BJ (cell line): ENCODE measurements at regions not wholly inside any gene's neighbourhood (a gene's known extent, or its start where the extent isn't known, plus 50 kb on each side); places are given as distances from the start of the nearest gene placed in this dataset.

Experiments used
- CTCF ChIA-PET: fragments of 350-600 bp; formaldehyde crosslinking; extraction: SDS; loops from one replicate; lab custom pipeline; 2021; ENCODE audit warnings: antibody characterized with exemption, inconsistent platforms; lab: Yijun Ruan, JAX
- POLR2A ChIA-PET: fragments of 300-600 bp; sonication (Branson Sonifier 250); formaldehyde crosslinking; extraction: SDS; loops from one replicate; lab custom pipeline; 2021; ENCODE audit warnings: antibody characterized with exemption; lab: Charles Lee
- DNase-seq: peaks from one replicate; pipeline ENCODE4 v3.0.0-alpha.2; 2011; ENCODE audit warnings: low read depth
- H3K27me3 ChIP-seq: 2 replicates; pipeline ENCODE4 v1.6.0; 2011; ENCODE audit warnings: low read length; ENCODE audit not compliant: control insufficient read depth, insufficient read depth
- H3K36me3 ChIP-seq: 2 replicates; pipeline ENCODE4 v1.5.1; 2011; ENCODE audit warnings: low read length; ENCODE audit not compliant: control insufficient read depth, insufficient read depth
- H3K4me3 ChIP-seq: 2 replicates; pipeline ENCODE4 v1.5.1; 2011; ENCODE audit warnings: low read depth, mild to moderate bottlenecking, control low read depth, low read length
- TF ChIP-seq, protein P1 (sequence below): IDR thresholded peaks from 2 replicates; pipeline ENCODE4 v1.5.1; 2011; ENCODE audit warnings: low read depth, mild to moderate bottlenecking, control low read depth, inconsistent platforms, low read length, moderate library complexity; ENCODE audit not compliant: insufficient read depth

DNA sequence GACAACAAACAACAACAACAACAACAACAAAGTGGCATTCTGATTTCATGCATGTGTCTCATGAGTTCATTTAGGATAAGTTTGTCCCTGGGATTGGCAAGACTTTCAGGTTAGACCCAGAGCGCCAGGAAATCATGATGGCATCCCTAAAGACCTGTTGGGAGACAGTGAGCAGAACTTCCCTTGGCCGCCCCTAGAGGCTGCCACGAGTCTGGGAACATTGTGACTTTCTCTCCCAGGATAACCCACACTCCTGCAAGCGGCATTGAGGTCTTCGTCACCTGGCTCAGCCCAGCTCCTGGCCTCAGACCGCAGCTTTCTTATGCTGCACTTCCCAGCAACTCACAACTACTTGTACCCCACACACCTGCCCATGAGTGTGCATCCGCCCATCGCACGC is 80.5 kb upstream of the RNF32 start:
- Histone ChIP-seq H3K27me3 (no peaks in the 10 kb centered on the region), H3K36me3 (no peaks in the 10 kb centered on the region), H3K4me3 (no peak overlapping the region)
- TF ChIP-seq, protein P1, sequence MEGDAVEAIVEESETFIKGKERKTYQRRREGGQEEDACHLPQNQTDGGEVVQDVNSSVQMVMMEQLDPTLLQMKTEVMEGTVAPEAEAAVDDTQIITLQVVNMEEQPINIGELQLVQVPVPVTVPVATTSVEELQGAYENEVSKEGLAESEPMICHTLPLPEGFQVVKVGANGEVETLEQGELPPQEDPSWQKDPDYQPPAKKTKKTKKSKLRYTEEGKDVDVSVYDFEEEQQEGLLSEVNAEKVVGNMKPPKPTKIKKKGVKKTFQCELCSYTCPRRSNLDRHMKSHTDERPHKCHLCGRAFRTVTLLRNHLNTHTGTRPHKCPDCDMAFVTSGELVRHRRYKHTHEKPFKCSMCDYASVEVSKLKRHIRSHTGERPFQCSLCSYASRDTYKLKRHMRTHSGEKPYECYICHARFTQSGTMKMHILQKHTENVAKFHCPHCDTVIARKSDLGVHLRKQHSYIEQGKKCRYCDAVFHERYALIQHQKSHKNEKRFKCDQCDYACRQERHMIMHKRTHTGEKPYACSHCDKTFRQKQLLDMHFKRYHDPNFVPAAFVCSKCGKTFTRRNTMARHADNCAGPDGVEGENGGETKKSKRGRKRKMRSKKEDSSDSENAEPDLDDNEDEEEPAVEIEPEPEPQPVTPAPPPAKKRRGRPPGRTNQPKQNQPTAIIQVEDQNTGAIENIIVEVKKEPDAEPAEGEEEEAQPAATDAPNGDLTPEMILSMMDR, result no peak
- ChIA-PET CTCF (no interaction called here), POLR2A (no interaction called here)
- no peak for DNase-seq

DNA sequence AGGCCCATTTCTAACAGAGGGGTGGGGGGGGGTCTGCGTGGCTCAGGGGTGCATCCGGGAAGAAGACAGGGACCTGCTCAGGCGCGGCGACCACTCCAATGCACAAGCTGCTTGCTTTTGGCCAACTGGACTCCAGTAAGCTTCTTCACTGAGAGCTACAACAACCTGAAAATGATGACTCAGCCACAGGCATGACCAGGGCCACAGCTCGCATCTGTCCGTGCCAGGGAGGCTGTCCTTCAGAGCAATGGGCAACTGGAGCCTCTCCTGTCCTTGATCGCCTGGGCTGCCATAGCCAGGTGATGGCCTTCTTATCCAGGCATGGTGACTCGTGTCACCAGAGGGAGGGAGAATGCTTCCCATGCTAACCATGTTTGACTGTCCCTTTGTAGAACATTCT is 81.6 kb upstream of the RNF32 start:
- TF ChIP-seq, protein P1, result no peak
- no peaks in the 10 kb centered on the region for H3K36me3 ChIP-seq
- no peak for DNase-seq
- H3K27me3 ChIP-seq, result no peaks in the 10 kb centered on the region
- CTCF ChIA-PET, result no interaction called here
- H3K4me3 ChIP-seq, result no peak overlapping the region
- POLR2A ChIA-PET, result no interaction called here

DNA sequence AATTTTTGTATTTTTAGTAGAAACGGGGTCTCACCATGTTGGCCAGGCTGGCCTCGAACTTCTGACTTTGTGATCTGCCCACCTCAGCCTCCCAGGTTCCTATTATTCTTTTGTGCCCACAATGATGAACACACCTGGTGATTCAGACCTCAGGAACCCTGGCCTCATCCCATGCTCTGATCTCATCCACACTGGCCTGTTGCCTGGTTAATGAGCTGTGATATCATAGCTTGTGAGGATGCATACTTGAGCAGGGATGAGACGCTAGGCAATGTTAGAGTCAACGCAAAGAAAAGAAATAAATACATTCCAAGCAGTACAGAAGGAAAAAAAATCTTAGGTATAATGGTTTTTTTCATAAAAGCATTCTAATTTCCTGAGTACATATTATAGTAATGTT is 82.4 kb upstream of the RNF32 start:
- H3K27me3 ChIP-seq, result no peaks in the 10 kb centered on the region
- no peak overlapping the region for H3K4me3 ChIP-seq
- no peak for DNase-seq
- ChIA-PET POLR2A (no interaction called here), CTCF (no interaction called here)
- TF ChIP-seq, protein P1, result no peak
- no peaks in the 10 kb centered on the region for H3K36me3 ChIP-seq

DNA sequence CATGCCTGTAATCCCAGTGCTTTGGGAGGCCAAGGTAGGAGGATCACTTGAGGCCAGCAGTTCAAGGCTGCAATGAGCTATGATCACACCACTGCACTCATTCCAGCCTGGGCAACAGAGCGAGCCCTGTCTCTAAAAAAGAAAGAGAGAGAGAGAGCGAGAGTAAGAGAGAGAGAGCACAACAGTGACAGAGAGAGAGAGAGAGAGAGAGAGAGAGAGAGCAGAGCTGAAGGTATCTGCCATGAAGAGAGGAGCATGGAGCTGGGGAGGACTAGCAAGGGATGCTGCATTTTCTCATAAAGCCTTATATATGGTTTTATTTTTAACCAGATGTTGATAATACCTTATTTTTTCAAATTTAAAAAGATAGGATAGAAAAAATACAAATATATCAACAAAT is 84.5 kb upstream of the RNF32 start:
- DNase-seq, result no peak
- ChIA-PET POLR2A (no interaction called here), CTCF (interaction anchor here (0.7 kb wide), 1 partner anchor 1333 kb away, joined by 4 read pairs; no protein-coding TSS in a partner anchor)
- TF ChIP-seq, protein P1, result no peak
- Histone ChIP-seq H3K36me3 (no peaks in the 10 kb centered on the region), H3K27me3 (no peaks in the 10 kb centered on the region), H3K4me3 (no peak overlapping the region)

DNA sequence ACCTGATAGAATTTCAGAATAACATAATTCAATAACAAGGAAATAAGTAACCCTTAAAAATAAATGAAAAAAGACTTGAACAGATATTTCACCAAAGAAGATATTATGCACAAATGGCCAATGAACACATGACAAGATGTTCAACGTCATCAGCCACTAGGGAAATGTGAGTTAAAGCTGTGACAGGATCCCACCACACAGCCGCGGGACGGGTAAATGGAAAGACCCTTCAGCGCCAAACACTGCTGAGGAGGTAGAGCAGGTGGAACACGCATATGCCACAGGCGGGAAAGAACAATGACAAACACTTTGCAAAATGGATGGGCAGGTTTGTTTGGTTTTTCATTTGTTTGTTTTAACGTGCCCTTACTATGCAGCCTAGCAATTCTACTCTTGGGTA is 86.1 kb upstream of the RNF32 start:
- Histone ChIP-seq H3K27me3 (no peaks in the 10 kb centered on the region), H3K36me3 (no peaks in the 10 kb centered on the region), H3K4me3 (no peak overlapping the region)
- TF ChIP-seq, protein P1, result no peak
- ChIA-PET CTCF (no interaction called here), POLR2A (no interaction called here)
- no peak for DNase-seq
